ENCODE measurements at regions not wholly inside any gene's neighbourhood (a gene's known extent, or its start where the extent isn't known, plus 50 kb on each side); places are given as distances from the start of the nearest gene placed in this dataset.

DNA sequence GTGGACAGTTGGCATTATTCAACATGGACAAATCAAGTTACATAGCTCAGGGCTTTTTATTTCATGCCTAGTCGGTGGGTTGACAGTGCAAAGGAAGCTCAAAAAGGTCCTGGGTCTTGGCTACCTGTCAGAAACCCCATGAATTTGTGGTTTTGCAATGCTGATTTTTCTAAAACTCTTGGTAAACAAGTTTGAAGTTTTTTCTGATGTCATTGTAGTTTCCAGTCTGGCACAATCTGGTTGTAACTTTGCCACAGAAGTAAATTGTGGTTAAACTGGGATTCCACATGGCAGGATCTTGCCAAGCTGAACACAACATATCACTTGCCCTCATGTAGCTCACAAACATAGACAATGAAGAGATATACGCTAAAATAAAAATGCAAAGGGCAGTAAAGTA lies 100.8 kb downstream of the EHF start:
- TF ChIP-seq, protein P1, sequence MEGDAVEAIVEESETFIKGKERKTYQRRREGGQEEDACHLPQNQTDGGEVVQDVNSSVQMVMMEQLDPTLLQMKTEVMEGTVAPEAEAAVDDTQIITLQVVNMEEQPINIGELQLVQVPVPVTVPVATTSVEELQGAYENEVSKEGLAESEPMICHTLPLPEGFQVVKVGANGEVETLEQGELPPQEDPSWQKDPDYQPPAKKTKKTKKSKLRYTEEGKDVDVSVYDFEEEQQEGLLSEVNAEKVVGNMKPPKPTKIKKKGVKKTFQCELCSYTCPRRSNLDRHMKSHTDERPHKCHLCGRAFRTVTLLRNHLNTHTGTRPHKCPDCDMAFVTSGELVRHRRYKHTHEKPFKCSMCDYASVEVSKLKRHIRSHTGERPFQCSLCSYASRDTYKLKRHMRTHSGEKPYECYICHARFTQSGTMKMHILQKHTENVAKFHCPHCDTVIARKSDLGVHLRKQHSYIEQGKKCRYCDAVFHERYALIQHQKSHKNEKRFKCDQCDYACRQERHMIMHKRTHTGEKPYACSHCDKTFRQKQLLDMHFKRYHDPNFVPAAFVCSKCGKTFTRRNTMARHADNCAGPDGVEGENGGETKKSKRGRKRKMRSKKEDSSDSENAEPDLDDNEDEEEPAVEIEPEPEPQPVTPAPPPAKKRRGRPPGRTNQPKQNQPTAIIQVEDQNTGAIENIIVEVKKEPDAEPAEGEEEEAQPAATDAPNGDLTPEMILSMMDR (IDR thresholded peaks at IDR 0.05): no peak
- no peak for TF ChIP-seq POLR2AphosphoS5 (IDR thresholded peaks at IDR 0.05; ENCODE audit: low read depth, low read length)

Data from Panc1 (cell line).